ENCODE measurements at regions not wholly inside any gene's neighbourhood (a gene's known extent, or its start where the extent isn't known, plus 50 kb on each side); places are given as distances from the start of the nearest gene placed in this dataset.

- H3K4me3 ChIP-seq (ENCODE audit: low read depth, low read length): no peak overlapping the region
- no peak for DNase-seq (ENCODE audit: low read depth)
- TF ChIP-seq CTCF (conservative IDR thresholded peaks at IDR 0.05; ENCODE audit: low read depth, low read length): no peak
Observed at GRCh38 chr10:131729938-131730660, 170.7 kb upstream of the PPP2R2D start.

- DNase-seq (ENCODE audit: low read depth): no peak
- no peak overlapping the region for H3K4me3 ChIP-seq (ENCODE audit: low read depth, low read length)
- TF ChIP-seq CTCF (conservative IDR thresholded peaks at IDR 0.05; ENCODE audit: low read depth, low read length): no peak
Observed at GRCh38 chr10:131730771-131731497, 169.9 kb upstream of the PPP2R2D start.

GRCh38 chr10:131731780-131732630 is 168.8 kb upstream of the PPP2R2D start:
- DNase-seq (ENCODE audit: low read depth): no peak
- no peak overlapping the region for H3K4me3 ChIP-seq (ENCODE audit: low read depth, low read length)
- TF ChIP-seq CTCF (conservative IDR thresholded peaks at IDR 0.05; ENCODE audit: low read depth, low read length): no peak

GRCh38 chr10:131732631-131733127 is 168.1 kb upstream of the PPP2R2D start:
- no peak overlapping the region for H3K4me3 ChIP-seq (ENCODE audit: low read depth, low read length)
- no peak for TF ChIP-seq CTCF (conservative IDR thresholded peaks at IDR 0.05; ENCODE audit: low read depth, low read length)
- DNase-seq (ENCODE audit: low read depth): no peak

GRCh38 chr10:131733596-131733995 is 167.2 kb upstream of the PPP2R2D start:
- TF ChIP-seq CTCF (conservative IDR thresholded peaks at IDR 0.05; ENCODE audit: low read depth, low read length): no peak
- DNase-seq (ENCODE audit: low read depth): no peak
- no peak overlapping the region for H3K4me3 ChIP-seq (ENCODE audit: low read depth, low read length)

GRCh38 chr10:131735577-131735976 is 165.2 kb upstream of the PPP2R2D start:
- TF ChIP-seq CTCF (conservative IDR thresholded peaks at IDR 0.05; ENCODE audit: low read depth, low read length): no peak
- H3K4me3 ChIP-seq (ENCODE audit: low read depth, low read length): no peak overlapping the region
- no peak for DNase-seq (ENCODE audit: low read depth)

Data from epithelial cell of proximal tubule (primary cell).